ENCODE measurements at regions not wholly inside any gene's neighbourhood (a gene's known extent, or its start where the extent isn't known, plus 50 kb on each side); places are given as distances from the start of the nearest gene placed in this dataset.
"Not testable (repeated sequence)": the region's sequence is repeated elsewhere in the genome, so short reads cannot be mapped to it uniquely, and the experiment has no call there.

- H3K27ac ChIP-seq (ENCODE audit: low read depth in 2 of 2, low read length in 2 of 2); H3K27me3 ChIP-seq (ENCODE audit: control insufficient read depth in 2 of 2, insufficient read depth in 2 of 2, low read length in 2 of 2); H3K4me1 ChIP-seq (ENCODE audit: control insufficient read depth in 2 of 2, insufficient read depth in 2 of 2, low read length in 2 of 2); H3K36me3 ChIP-seq (ENCODE audit: control insufficient read depth in 2 of 2, insufficient read depth in 2 of 2, low read length in 2 of 2); H3K9me3 ChIP-seq (ENCODE audit: control insufficient read depth in 2 of 2, low read length in 2 of 2); H3K9ac ChIP-seq (ENCODE audit: low read depth in 1 of 2, low read length in 2 of 2); H3K4me3 ChIP-seq (ENCODE audit: low read length in 2 of 2): not testable (repeated sequence)
These were observed 125.8 kb upstream of the NBPF11 start for GRCh38 chr1:148277865-148278279.

DNA sequence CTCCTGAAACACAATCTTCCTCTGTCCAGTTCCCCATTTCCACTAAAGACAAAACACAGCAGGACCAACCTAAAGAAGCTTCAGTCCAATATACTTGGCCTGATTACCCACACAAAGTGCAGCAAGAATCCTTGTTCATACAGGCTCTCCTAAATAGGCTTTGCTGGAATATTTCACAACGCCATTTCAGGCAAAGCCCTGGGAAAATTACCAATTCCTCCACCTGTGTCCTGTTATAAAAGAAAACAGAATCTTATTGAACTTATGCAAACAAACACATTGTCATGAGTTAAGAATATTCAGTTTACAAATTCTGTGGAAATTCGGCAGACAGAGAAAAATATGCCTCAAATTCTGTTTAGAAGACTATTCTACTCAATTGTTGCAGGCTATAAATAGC, 115.0 kb upstream of the NBPF11 start:
- not testable (repeated sequence) for H3K27ac ChIP-seq (ENCODE audit: low read depth in 2 of 2, low read length in 2 of 2); H3K36me3 ChIP-seq (ENCODE audit: control insufficient read depth in 2 of 2, insufficient read depth in 2 of 2, low read length in 2 of 2); H3K4me3 ChIP-seq (ENCODE audit: low read length in 2 of 2); H3K9ac ChIP-seq (ENCODE audit: low read depth in 1 of 2, low read length in 2 of 2); H3K4me1 ChIP-seq (ENCODE audit: control insufficient read depth in 2 of 2, insufficient read depth in 2 of 2, low read length in 2 of 2); H3K9me3 ChIP-seq (ENCODE audit: control insufficient read depth in 2 of 2, low read length in 2 of 2); H3K27me3 ChIP-seq (ENCODE audit: control insufficient read depth in 2 of 2, insufficient read depth in 2 of 2, low read length in 2 of 2)

GRCh38 chr1:148264374-148265276, 112.5 kb upstream of the NBPF11 start:
- Histone ChIP-seq H3K4me3 (ENCODE audit: low read length in 2 of 2) (peak overlapping the region; percentile 65 to 93), H3K27me3 (ENCODE audit: control insufficient read depth in 2 of 2, insufficient read depth in 2 of 2, low read length in 2 of 2) (no peaks in the 10 kb centered on the region)

GRCh38 chr1:148263906-148264255, 111.8 kb upstream of the NBPF11 start:
- Histone ChIP-seq H3K27me3 (ENCODE audit: control insufficient read depth in 2 of 2, insufficient read depth in 2 of 2, low read length in 2 of 2) (no peaks in the 10 kb centered on the region), H3K27ac (ENCODE audit: low read depth in 2 of 2, low read length in 2 of 2) (peak overlapping the region; percentile 70 to 76), H3K36me3 (ENCODE audit: control insufficient read depth in 2 of 2, insufficient read depth in 2 of 2, low read length in 2 of 2) (no peaks in the 10 kb centered on the region), H3K4me1 (ENCODE audit: control insufficient read depth in 2 of 2, insufficient read depth in 2 of 2, low read length in 2 of 2) (peaks cover 0 to 6% of the 10 kb centered on the region in 2 donors), H3K9me3 (ENCODE audit: control insufficient read depth in 2 of 2, low read length in 2 of 2) (no peaks in the 10 kb centered on the region), H3K4me3 (ENCODE audit: low read length in 2 of 2) (peak overlapping the region; percentile 65 to 93), H3K9ac (ENCODE audit: low read depth in 1 of 2, low read length in 2 of 2) (peak overlapping the region; percentile 74 to 77)

More at GRCh38 chr1:148264374-148265276, 112.5 kb upstream of the NBPF11 start:
- H3K36me3 ChIP-seq (ENCODE audit: control insufficient read depth in 2 of 2, insufficient read depth in 2 of 2, low read length in 2 of 2) = no peaks in the 10 kb centered on the region
- no peak overlapping the region for H3K27ac ChIP-seq (ENCODE audit: low read depth in 2 of 2, low read length in 2 of 2)
- H3K9ac ChIP-seq (ENCODE audit: low read depth in 1 of 2, low read length in 2 of 2) = peak overlapping the region in 1 of 2 donors; percentile 77
- no peaks in the 10 kb centered on the region for H3K9me3 ChIP-seq (ENCODE audit: control insufficient read depth in 2 of 2, low read length in 2 of 2)
- H3K4me1 ChIP-seq (ENCODE audit: control insufficient read depth in 2 of 2, insufficient read depth in 2 of 2, low read length in 2 of 2) = peaks cover 0 to 6% of the 10 kb centered on the region in 2 donors

GRCh38 chr1:148263128-148263905, 111.2 kb upstream of the NBPF11 start:
- H3K4me1 ChIP-seq (ENCODE audit: control insufficient read depth in 2 of 2, insufficient read depth in 2 of 2, low read length in 2 of 2) = peaks cover 0 to 6% of the 10 kb centered on the region in 2 donors
- no peaks in the 10 kb centered on the region for H3K27me3 ChIP-seq (ENCODE audit: control insufficient read depth in 2 of 2, insufficient read depth in 2 of 2, low read length in 2 of 2)
- H3K27ac ChIP-seq (ENCODE audit: low read depth in 2 of 2, low read length in 2 of 2) = peak overlapping the region; percentile 70 to 76

GRCh38 chr1:148261684-148262083, 109.6 kb upstream of the NBPF11 start:
- H3K4me1 ChIP-seq (ENCODE audit: control insufficient read depth in 2 of 2, insufficient read depth in 2 of 2, low read length in 2 of 2); H3K36me3 ChIP-seq (ENCODE audit: control insufficient read depth in 2 of 2, insufficient read depth in 2 of 2, low read length in 2 of 2); H3K9me3 ChIP-seq (ENCODE audit: control insufficient read depth in 2 of 2, low read length in 2 of 2); H3K4me3 ChIP-seq (ENCODE audit: low read length in 2 of 2); H3K27me3 ChIP-seq (ENCODE audit: control insufficient read depth in 2 of 2, insufficient read depth in 2 of 2, low read length in 2 of 2); H3K27ac ChIP-seq (ENCODE audit: low read depth in 2 of 2, low read length in 2 of 2); H3K9ac ChIP-seq (ENCODE audit: low read depth in 1 of 2, low read length in 2 of 2): not testable (repeated sequence)

More at GRCh38 chr1:148263128-148263905, 111.2 kb upstream of the NBPF11 start:
- no peaks in the 10 kb centered on the region for H3K9me3 ChIP-seq (ENCODE audit: control insufficient read depth in 2 of 2, low read length in 2 of 2)
- no peaks in the 10 kb centered on the region for H3K36me3 ChIP-seq (ENCODE audit: control insufficient read depth in 2 of 2, insufficient read depth in 2 of 2, low read length in 2 of 2)
- peak overlapping the region; percentile 74 to 77 for H3K9ac ChIP-seq (ENCODE audit: low read depth in 1 of 2, low read length in 2 of 2)
- peak overlapping the region; percentile 65 to 93 for H3K4me3 ChIP-seq (ENCODE audit: low read length in 2 of 2)

GRCh38 chr1:148257886-148258285, 105.8 kb upstream of the NBPF11 start:
- not testable (repeated sequence) for H3K27ac ChIP-seq (ENCODE audit: low read depth in 2 of 2, low read length in 2 of 2); H3K9ac ChIP-seq (ENCODE audit: low read depth in 1 of 2, low read length in 2 of 2); H3K36me3 ChIP-seq (ENCODE audit: control insufficient read depth in 2 of 2, insufficient read depth in 2 of 2, low read length in 2 of 2); H3K4me1 ChIP-seq (ENCODE audit: control insufficient read depth in 2 of 2, insufficient read depth in 2 of 2, low read length in 2 of 2); H3K9me3 ChIP-seq (ENCODE audit: control insufficient read depth in 2 of 2, low read length in 2 of 2); H3K4me3 ChIP-seq (ENCODE audit: low read length in 2 of 2); H3K27me3 ChIP-seq (ENCODE audit: control insufficient read depth in 2 of 2, insufficient read depth in 2 of 2, low read length in 2 of 2)

GRCh38 chr1:148254611-148255429, 102.7 kb upstream of the NBPF11 start:
- not testable (repeated sequence) for H3K9ac ChIP-seq (ENCODE audit: low read depth in 1 of 2, low read length in 2 of 2); H3K4me3 ChIP-seq (ENCODE audit: low read length in 2 of 2); H3K4me1 ChIP-seq (ENCODE audit: control insufficient read depth in 2 of 2, insufficient read depth in 2 of 2, low read length in 2 of 2); H3K27me3 ChIP-seq (ENCODE audit: control insufficient read depth in 2 of 2, insufficient read depth in 2 of 2, low read length in 2 of 2); H3K9me3 ChIP-seq (ENCODE audit: control insufficient read depth in 2 of 2, low read length in 2 of 2); H3K27ac ChIP-seq (ENCODE audit: low read depth in 2 of 2, low read length in 2 of 2); H3K36me3 ChIP-seq (ENCODE audit: control insufficient read depth in 2 of 2, insufficient read depth in 2 of 2, low read length in 2 of 2)

DNA sequence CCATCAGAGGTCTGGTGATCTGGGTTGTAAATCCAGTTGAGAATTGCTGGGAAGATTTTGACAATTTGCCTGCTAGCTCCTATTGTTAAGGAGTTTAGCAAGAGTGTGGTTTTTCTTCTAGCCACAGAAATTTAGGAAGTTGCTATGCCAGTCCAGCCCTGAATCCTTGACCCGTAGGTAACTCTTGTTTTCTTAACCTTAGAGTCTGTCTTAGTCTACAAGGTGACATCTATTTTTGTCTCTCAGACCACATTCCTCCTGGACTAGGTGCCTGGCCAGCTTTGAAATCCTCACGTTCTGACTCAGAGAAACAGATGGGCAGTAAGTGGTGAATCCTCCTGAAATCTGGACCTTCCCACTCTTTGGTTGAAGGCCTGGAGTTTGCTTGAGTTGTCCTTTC, 101.7 kb upstream of the NBPF11 start:
- H3K9me3 ChIP-seq (ENCODE audit: control insufficient read depth in 2 of 2, low read length in 2 of 2); H3K4me1 ChIP-seq (ENCODE audit: control insufficient read depth in 2 of 2, insufficient read depth in 2 of 2, low read length in 2 of 2); H3K36me3 ChIP-seq (ENCODE audit: control insufficient read depth in 2 of 2, insufficient read depth in 2 of 2, low read length in 2 of 2); H3K27me3 ChIP-seq (ENCODE audit: control insufficient read depth in 2 of 2, insufficient read depth in 2 of 2, low read length in 2 of 2); H3K9ac ChIP-seq (ENCODE audit: low read depth in 1 of 2, low read length in 2 of 2); H3K4me3 ChIP-seq (ENCODE audit: low read length in 2 of 2); H3K27ac ChIP-seq (ENCODE audit: low read depth in 2 of 2, low read length in 2 of 2): not testable (repeated sequence)

DNA sequence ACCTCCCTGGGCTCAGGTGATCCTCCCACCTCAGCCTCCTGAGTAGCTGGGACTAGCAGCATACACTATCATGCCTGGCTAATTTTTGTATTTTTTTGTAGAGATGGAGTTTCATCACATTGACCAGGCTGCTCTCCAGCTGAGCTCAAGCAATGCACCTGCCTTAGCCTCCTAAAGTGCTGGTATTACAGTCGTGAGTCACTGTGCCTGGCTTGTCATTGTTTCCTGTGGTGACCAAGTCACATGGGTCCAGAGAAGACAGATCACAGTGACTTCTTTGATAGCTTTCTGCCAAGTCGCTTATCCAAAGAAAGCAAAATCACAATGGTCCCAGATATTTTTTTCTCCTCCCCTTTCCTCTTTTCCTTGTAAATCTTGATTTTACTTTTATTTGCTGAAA, 96.7 kb upstream of the NBPF11 start:
- H3K9me3 ChIP-seq (ENCODE audit: control insufficient read depth in 2 of 2, low read length in 2 of 2); H3K27me3 ChIP-seq (ENCODE audit: control insufficient read depth in 2 of 2, insufficient read depth in 2 of 2, low read length in 2 of 2); H3K36me3 ChIP-seq (ENCODE audit: control insufficient read depth in 2 of 2, insufficient read depth in 2 of 2, low read length in 2 of 2); H3K4me1 ChIP-seq (ENCODE audit: control insufficient read depth in 2 of 2, insufficient read depth in 2 of 2, low read length in 2 of 2); H3K9ac ChIP-seq (ENCODE audit: low read depth in 1 of 2, low read length in 2 of 2); H3K27ac ChIP-seq (ENCODE audit: low read depth in 2 of 2, low read length in 2 of 2); H3K4me3 ChIP-seq (ENCODE audit: low read length in 2 of 2): not testable (repeated sequence)
